Mucosa of descending colon (tissue), 3 donors: ENCODE measurements at regions not wholly inside any gene's neighbourhood (a gene's known extent, or its start where the extent isn't known, plus 50 kb on each side); places are given as distances from the start of the nearest gene placed in this dataset.
"Not testable (repeated sequence)": the region's sequence is repeated elsewhere in the genome, so short reads cannot be mapped to it uniquely, and the experiment has no call there.

Experiments used
- ATAC-seq: fragments of 200-7000 bp; cut with Tn5 transposase; one replicate; pipeline ENCODE4 v1.9.1; 2020; ENCODE audit warnings: mild to moderate bottlenecking, moderate library complexity
- DNase-seq, 3 donors: peaks; one replicate each; pipeline ENCODE4 v3.0.0-alpha.2; 2020
- H3K36me3 ChIP-seq: fragments of 200-600 bp; one replicate; pipeline ENCODE4 v1.8.0; 2021; ENCODE audit warnings: low read depth, mild to moderate bottlenecking
- H3K4me1 ChIP-seq: fragments of 200-600 bp; one replicate; pipeline ENCODE4 v1.8.0; 2021; ENCODE audit warnings: low read depth, mild to moderate bottlenecking
- H3K4me3 ChIP-seq: fragments of 200-600 bp; one replicate; pipeline ENCODE4 v1.8.0; 2021; ENCODE audit warnings: mild to moderate bottlenecking
- H3K9me3 ChIP-seq: fragments of 200-600 bp; one replicate; pipeline ENCODE4 v1.8.0; 2021; ENCODE audit warnings: mild to moderate bottlenecking
- CTCF ChIP-seq: fragments of 200-600 bp; IDR thresholded peaks from one replicate; pipeline ENCODE4 v1.8.0; 2022; ENCODE audit warnings: antibody characterized with exemption, mild to moderate bottlenecking
- intact Hi-C, 2 donors: fragments of 100-400 bp; cut with DNase I in 1 of 2; cut with micrococcal nuclease in 1 of 2; formaldehyde crosslinking; loops; one replicate each; pipeline versions ENCODE4 v1.11.0 to v1.11.1; 2022; cut with DNase I, micrococcal nuclease
- donor health status: DM: no; HTN: no; CAD: no; lungs with moderate emphysema.
- donor health status: DM: no; HTN: no; CAD: no.
- donor health status: DM: no; HTN: yes; CAD: no.

- DNase-seq (no peak), ATAC-seq (no peak)
- no peak for TF ChIP-seq CTCF
- H3K4me1 ChIP-seq = peaks cover 5% of the 10 kb centered on the region
- H3K36me3 ChIP-seq = no peaks in the 10 kb centered on the region
- intact Hi-C loops = no loop called here
- H3K4me3 ChIP-seq = no peak overlapping the region
- no peaks in the 10 kb centered on the region for H3K9me3 ChIP-seq
Observed at GRCh38 chr6:2307799-2308198, 62.4 kb upstream of the GMDS start.

- no peak for TF ChIP-seq CTCF
- ATAC-seq (no peak), DNase-seq (no peak)
- Histone ChIP-seq H3K36me3 (no peaks in the 10 kb centered on the region), H3K4me1 (peaks cover 5% of the 10 kb centered on the region), H3K9me3 (peaks cover 3% of the 10 kb centered on the region), H3K4me3 (no peak overlapping the region)
- intact Hi-C loops = no loop called here
Observed at GRCh38 chr6:2305951-2306350, 60.5 kb upstream of the GMDS start.

GRCh38 chr6:2302482-2302881 is 57.1 kb upstream of the GMDS start:
- intact Hi-C loops = not testable (repeated sequence)

GRCh38 chr6:2296781-2297180 is 51.4 kb upstream of the GMDS start:
- H3K9me3 ChIP-seq = peaks cover 29% of the 10 kb centered on the region
- ATAC-seq (no peak), DNase-seq (no peak)
- TF ChIP-seq CTCF = no peak
- H3K4me1 ChIP-seq = no peaks in the 10 kb centered on the region
- intact Hi-C loops = no loop called here
- no peaks in the 10 kb centered on the region for H3K36me3 ChIP-seq
- no peak overlapping the region for H3K4me3 ChIP-seq

More at GRCh38 chr6:2302482-2302881, 57.1 kb upstream of the GMDS start:
- not testable (repeated sequence) for H3K4me3 ChIP-seq, DNase-seq, H3K36me3 ChIP-seq, ATAC-seq, H3K9me3 ChIP-seq, H3K4me1 ChIP-seq
